GM12878 (cell line): ENCODE measurements at regions not wholly inside any gene's neighbourhood (a gene's known extent, or its start where the extent isn't known, plus 50 kb on each side); places are given as distances from the start of the nearest gene placed in this dataset.

Source experiments
- ATAC-seq: fragments of 200-7000 bp; cut with Tn5 transposase; 3 replicates; pipeline ENCODE4 v1.9.1; 2020; ENCODE audit warnings: mild to moderate bottlenecking, moderate library complexity
- BruUV-seq: library from RNA; stranded (reverse); fragments of 400-500 nt; replicated peaks from 2 replicates; lab custom pipeline; 2021; lab: Mats Ljungman, UMichigan
- CTCF ChIA-PET: fragments of 300-600 bp; sonication (Branson Sonifier 250); formaldehyde crosslinking; extraction: SDS; loops from one replicate; lab custom pipeline; 2021; ENCODE audit warnings: inconsistent platforms; lab: Yijun Ruan, JAX
- POLR2A ChIA-PET: fragments of 350-600 bp; formaldehyde crosslinking; extraction: SDS; loops from one replicate; lab custom pipeline; 2021; ENCODE audit warnings: inconsistent platforms; lab: Charles Lee
- RAD21 ChIA-PET: fragments of 300-600 bp; sonication (Branson Sonifier 250); formaldehyde crosslinking; loops from one replicate; lab custom pipeline; 2023; ENCODE audit warnings: antibody characterized with exemption; ENCODE audit not compliant: unreplicated experiment; lab: Charles Lee
- SMC1A ChIA-PET: fragments of 300-600 bp; sonication (Branson Sonifier 250); formaldehyde crosslinking; loops from one replicate; lab custom pipeline; 2023; ENCODE audit not compliant: unreplicated experiment, uncharacterized antibody; lab: Charles Lee
- DNase-seq: peaks from one replicate; pipeline ENCODE4 v3.0.0-alpha.2; 2011; ENCODE audit warnings: low read depth, low spot score
- FAIRE-seq: peaks from 3 replicates; lab custom pipeline; 2011; peaks lifted over from hg19 to GRCh38; lab: Jason Lieb, UNC
- H2AFZ ChIP-seq: 2 replicates; pipeline ENCODE4 v1.6.0; 2011; ENCODE audit warnings: low read depth, low read length, control low read depth; ENCODE audit not compliant: control insufficient read depth
- H3K27ac ChIP-seq: 2 replicates; pipeline ENCODE4 v1.5.1; 2011; ENCODE audit warnings: control low read depth; ENCODE audit not compliant: control insufficient read depth, insufficient read depth
- H3K27me3 ChIP-seq, 2 experiments: replicated peaks in 1 of 2; 2 replicates each; pipeline versions ENCODE4 v1.6.0 to v1.6.1; 2011; ENCODE audit warnings: low read length in 1 of 2; ENCODE audit not compliant: control insufficient read depth in 2 of 2, insufficient read depth in 2 of 2
- H3K36me3 ChIP-seq, 2 experiments: 2 replicates each; pipeline ENCODE4 v1.5.1; 2011; ENCODE audit warnings: low read length in 1 of 2; ENCODE audit not compliant: control insufficient read depth in 2 of 2, insufficient read depth in 2 of 2
- H3K4me1 ChIP-seq: 2 replicates; pipeline ENCODE4 v1.6.1; 2011; ENCODE audit warnings: mild to moderate bottlenecking, low read length, moderate library complexity, mixed read lengths; ENCODE audit not compliant: control insufficient read depth, insufficient read depth
- H3K4me2 ChIP-seq: 2 replicates; pipeline ENCODE4 v1.6.0; 2011; ENCODE audit warnings: control low read depth; ENCODE audit not compliant: control insufficient read depth, insufficient read depth
- H3K4me3 ChIP-seq: fragments of 200-600 bp; sonication (generic); 2 replicates; pipeline ENCODE4 v1.5.1; 2016
- H3K79me2 ChIP-seq: 2 replicates; pipeline ENCODE4 v1.6.0; 2011; ENCODE audit warnings: low read length; ENCODE audit not compliant: control insufficient read depth, insufficient read depth
- H3K9ac ChIP-seq: 2 replicates; pipeline ENCODE4 v1.8.0; 2011; ENCODE audit warnings: low read length, control low read depth, mixed read lengths; ENCODE audit not compliant: control insufficient read depth, insufficient read depth
- H3K9me3 ChIP-seq: replicated peaks from 3 replicates; pipeline ENCODE4 v1.5.1; 2011; ENCODE audit warnings: mild to moderate bottlenecking, low read length; ENCODE audit not compliant: control insufficient read depth, insufficient read depth
- H4K20me1 ChIP-seq: 2 replicates; pipeline ENCODE4 v1.6.0; 2011; ENCODE audit not compliant: control insufficient read depth, insufficient read depth
- IRF4 ChIP-seq: IDR thresholded peaks from 2 replicates; pipeline ENCODE4 v1.6.1; 2011; ENCODE audit warnings: low read depth, low read length
- RBBP5 ChIP-seq: fragments of 200-600 bp; sonication (generic); conservative IDR thresholded peaks from 2 replicates; pipeline ENCODE4 v1.6.1; 2016
- WGBS: methylation state at CpG from one replicate; pipeline ENCODE4 v1.1.6; 2016; ENCODE audit warnings: low lambda C conversion rate; ENCODE audit not compliant: insufficient replicate concordance, insufficient coverage; ENCODE audit errors: missing lambda C conversion rate; 5-methylcytosine and 5-hydroxymethylcytosine counted together
- in situ Hi-C: fragments of 300-500 bp; cut with MboI; formaldehyde crosslinking; loops from 9 replicates; pipeline ENCODE4 v1.14.3; 2018; ENCODE audit warnings: mixed read lengths
- intact Hi-C: fragments of 100-400 bp; cut with micrococcal nuclease; formaldehyde crosslinking; loops from one replicate; pipeline ENCODE4 v1.14.2; 2022; ENCODE audit not compliant: unreplicated experiment
- TF ChIP-seq, protein P1 (sequence below): fragments of 450-650 bp; formaldehyde crosslinking; IDR thresholded peaks from 2 replicates; pipeline ENCODE4 v1.5.0; 2022; ENCODE audit warnings: mild to moderate bottlenecking, missing genetic modification characterization

DNA sequence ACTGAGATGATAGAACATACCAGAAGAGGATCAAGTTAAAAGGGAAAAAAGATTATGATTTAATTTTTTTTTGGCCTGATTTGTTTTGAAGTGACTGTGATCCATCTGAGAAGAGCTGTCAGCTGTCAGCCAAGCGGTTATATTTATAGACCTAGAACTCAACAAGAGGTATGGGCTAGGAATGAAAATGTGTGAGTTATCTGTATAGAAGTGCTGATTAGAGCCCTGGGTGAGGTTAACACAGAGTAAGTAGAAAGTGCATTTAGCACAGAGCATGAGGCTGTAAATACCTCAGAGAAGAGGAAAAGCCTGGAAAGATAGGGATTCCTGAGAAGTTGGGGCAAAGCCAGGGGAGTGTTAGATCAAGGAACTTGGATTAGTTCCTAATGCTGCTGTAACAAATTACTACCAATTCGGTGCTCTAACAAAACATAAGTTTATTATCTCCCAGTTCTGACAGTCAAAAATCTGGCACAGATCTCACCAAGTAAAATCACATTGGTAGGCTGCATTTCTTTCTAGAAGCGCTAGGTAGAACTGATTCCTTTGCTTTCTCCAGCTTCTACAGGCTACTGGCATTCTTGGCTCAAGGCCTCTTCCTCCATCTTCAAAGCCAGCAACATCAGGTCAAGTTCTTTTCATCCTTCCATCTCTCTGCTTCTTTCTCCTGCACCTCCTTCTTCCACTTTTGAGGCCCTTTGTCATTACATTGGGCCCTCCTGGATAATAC is 197.4 kb upstream of the SPHKAP start:
- H3K9ac ChIP-seq, result no peak overlapping the region
- intact Hi-C loops (no loop called here), in situ Hi-C loops (no loop called here)
- H2AFZ ChIP-seq, result no peak overlapping the region
- H3K4me2 ChIP-seq, result no peak overlapping the region
- H4K20me1 ChIP-seq, result no peaks in the 10 kb centered on the region
- CTCF ChIA-PET, result no interaction called here
- no peaks in the 10 kb centered on the region for H3K36me3 ChIP-seq
- H3K79me2 ChIP-seq, result no peaks in the 10 kb centered on the region
- SMC1A ChIA-PET, result interaction anchor here (1.6 kb wide), 1 partner anchor 32 kb away, joined by 3 read pairs; no protein-coding TSS in a partner anchor
- no peak for DNase-seq
- no peak overlapping the region for H3K27ac ChIP-seq
- H3K9me3 ChIP-seq, result no peaks in the 10 kb centered on the region
- no peaks in the 10 kb centered on the region for H3K27me3 ChIP-seq
- no peaks in the 10 kb centered on the region for H3K4me1 ChIP-seq
- TF ChIP-seq RBBP5, result no peak
- TF ChIP-seq IRF4, result no peak
- TF ChIP-seq, protein P1, sequence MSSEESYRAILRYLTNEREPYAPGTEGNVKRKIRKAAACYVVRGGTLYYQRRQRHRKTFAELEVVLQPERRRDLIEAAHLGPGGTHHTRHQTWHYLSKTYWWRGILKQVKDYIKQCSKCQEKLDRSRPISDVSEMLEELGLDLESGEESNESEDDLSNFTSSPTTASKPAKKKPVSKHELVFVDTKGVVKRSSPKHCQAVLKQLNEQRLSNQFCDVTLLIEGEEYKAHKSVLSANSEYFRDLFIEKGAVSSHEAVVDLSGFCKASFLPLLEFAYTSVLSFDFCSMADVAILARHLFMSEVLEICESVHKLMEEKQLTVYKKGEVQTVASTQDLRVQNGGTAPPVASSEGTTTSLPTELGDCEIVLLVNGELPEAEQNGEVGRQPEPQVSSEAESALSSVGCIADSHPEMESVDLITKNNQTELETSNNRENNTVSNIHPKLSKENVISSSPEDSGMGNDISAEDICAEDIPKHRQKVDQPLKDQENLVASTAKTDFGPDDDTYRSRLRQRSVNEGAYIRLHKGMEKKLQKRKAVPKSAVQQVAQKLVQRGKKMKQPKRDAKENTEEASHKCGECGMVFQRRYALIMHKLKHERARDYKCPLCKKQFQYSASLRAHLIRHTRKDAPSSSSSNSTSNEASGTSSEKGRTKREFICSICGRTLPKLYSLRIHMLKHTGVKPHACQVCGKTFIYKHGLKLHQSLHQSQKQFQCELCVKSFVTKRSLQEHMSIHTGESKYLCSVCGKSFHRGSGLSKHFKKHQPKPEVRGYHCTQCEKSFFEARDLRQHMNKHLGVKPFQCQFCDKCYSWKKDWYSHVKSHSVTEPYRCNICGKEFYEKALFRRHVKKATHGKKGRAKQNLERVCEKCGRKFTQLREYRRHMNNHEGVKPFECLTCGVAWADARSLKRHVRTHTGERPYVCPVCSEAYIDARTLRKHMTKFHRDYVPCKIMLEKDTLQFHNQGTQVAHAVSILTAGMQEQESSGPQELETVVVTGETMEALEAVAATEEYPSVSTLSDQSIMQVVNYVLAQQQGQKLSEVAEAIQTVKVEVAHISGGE (CRISPR knock-in tag), result no peak
- POLR2A ChIA-PET, result no interaction called here
- no TSS peak for BruUV-seq
- FAIRE-seq, result no peak
- H3K4me3 ChIP-seq, result no peak overlapping the region
- 34% methylated on average over 3 of the region's 3 CpGs for WGBS
- RAD21 ChIA-PET, result no interaction called here
- no peak for ATAC-seq
